ENCODE measurements at regions not wholly inside any gene's neighbourhood (a gene's known extent, or its start where the extent isn't known, plus 50 kb on each side); places are given as distances from the start of the nearest gene placed in this dataset.

DNA sequence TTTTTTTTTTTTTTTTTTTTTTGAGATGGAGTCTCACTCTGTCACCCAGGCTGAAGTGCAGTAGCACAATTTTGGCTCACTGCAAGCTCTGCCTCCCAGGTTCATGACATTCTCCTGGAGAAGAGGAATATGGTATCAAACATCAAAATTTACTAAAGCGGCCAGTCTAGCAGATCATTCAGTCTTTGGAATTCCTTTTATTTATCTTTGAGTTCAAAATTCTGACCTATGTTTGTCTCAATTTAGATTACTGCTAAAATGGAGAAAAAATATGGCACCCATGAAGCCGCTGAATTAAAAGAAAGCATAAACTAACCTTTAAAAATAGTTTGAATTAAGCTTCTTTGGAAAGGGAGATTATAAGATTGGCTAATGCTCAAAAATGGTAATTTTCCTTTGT, 64.5 kb upstream of the EGLN3 start:
- DNase-seq (ENCODE audit: low spot score), result no peak

DNA sequence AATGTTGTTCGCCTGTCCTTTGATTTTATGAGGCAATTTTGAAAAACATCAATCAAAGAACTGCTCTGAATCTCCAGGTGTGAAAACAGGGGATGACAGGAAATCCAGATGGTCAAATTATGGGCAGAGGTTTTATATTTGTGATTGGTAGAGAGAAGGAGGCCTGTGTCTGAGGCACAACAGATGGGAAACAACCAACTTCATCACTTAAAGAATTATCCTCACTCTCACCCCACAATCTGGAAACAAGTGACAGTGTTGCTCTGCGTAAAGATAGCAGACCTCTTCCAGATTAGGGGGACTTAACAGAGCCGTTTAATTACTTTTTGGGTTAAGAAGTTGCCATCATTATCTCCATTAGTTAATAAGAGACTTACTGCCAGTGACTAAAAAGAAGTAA, 64.1 kb upstream of the EGLN3 start:
- DNase-seq (ENCODE audit: low spot score), result no peak

DNA sequence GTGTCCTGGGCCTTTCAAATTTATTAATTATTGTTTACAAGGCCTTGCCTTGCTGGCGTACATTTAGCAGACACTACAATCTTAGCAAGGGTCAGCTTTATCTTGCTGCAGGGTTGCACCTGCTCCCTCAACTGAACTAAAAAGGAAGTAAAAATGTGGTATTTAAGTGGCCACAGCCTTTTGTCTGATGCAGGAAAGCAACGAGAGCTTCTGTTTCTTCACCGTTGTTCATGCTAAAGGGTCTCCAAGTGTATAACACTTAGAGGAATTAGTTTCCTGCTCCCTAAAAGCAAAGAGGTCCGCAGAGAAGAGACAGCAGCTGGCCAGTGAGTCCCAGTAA, 62.8 kb upstream of the EGLN3 start:
- no peak for DNase-seq (ENCODE audit: low spot score)

DNA sequence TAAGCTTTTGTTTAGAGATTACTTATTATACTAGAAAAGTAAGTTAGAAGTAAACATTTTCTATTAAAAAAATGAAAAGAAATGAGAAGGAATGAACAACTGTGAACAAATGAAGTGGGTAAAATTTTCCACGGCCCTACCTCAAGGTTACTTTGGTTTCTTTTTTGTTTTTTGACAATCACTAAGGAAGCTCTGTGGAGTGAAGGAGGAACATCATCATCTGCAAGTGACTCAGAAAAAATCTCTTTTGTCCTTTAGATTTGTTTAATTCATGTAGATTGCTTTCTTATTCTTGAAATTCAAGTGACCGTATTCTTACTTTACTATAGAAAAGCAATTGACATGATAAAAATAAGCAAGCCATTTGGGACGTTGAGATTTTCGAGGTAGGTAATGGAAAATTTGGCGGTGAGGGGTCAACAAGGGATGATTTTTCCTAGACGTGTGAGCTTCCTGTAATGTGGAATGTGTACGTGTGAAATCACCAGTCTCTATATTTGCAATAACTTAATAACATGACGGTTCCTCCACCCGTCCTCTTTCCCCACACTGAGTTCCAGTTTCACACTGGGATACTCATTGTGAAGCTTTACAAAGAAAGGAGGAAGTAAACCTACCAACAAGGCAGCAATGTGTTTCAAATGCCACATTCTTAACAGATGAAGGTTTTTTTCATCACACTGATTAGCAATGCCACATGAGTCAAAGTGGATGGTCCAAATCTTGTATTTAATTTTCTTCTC, 62.3 kb upstream of the EGLN3 start:
- DNase-seq (ENCODE audit: low spot score), result peak; percentile 35

DNA sequence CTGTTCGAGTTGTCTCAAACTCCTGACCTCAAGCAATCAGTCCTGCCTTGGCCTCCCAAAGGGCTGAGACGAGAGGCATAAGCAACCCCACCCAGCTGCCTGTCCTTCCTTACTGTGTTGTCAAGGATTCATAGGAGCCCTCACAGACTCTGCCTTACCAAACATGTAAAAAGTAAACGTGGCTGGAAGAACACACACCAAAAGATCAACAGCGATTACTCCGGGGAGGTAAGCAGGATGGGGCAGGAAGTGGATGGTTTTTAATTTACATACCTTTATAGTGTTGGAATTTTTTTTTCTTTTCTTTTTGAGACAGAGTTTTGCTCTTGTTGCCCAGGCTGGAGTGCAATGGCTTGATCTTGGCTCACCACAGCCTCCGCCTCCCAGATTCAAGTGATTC, 61.5 kb upstream of the EGLN3 start:
- DNase-seq (ENCODE audit: low spot score), result no peak

DNA sequence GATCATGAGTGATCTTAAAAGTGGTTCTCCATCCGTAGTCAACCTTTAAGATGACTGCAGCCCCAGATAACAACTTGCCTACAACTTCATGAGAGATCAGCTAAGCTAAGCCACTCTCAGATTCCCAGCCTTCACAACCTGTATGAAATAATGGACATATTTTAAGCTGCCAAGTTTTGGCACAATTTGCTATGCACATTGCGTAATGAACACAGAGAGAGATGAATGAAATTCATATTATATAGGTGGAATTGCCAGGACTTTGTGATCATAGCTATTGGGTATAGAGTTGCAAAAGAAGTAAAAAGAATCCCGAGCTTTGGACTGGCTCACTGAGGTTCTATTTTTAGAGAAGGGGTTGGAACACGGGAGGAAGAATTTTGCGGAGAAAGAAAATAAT, 59.1 kb upstream of the EGLN3 start:
- DNase-seq (ENCODE audit: low spot score), result no peak

DNA sequence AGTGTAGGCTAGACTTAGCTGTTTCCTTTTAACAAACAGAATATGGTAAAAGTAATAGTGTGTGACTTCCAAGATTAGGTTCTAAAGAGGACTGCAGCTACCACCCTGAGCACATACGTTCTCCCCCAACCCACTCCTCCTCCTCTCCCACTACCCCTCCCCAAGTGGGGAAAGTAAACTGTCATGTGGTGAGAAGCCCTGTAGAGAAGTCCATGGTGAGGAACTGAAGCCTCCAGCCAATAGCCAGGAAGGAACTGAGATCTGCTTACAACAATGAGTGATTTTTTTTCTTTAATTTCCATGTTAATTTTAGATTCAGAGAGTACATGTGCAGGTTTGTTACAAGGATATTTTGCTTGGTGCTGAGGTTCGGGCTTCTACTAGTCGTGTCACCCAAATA, 57.0 kb upstream of the EGLN3 start:
- no peak for DNase-seq (ENCODE audit: low spot score)

DNA sequence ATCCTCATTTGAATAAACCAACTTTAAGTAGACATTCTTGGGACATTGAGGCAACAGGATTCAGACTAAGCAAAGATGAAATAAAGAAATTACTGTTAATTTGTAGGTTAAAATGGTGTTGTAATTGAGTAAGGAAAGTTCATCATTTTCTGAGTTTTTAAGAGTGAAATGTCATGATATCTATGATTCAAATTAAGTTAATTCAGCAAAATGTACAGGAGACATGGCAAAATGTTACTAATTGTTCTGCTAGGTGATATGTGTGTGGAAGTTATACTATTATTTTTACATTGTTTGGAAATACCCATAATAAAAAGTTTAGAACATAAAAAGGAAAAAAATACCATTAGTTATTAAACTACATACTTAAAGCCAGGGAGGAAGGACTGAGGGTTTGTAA, 55.0 kb upstream of the EGLN3 start:
- DNase-seq (ENCODE audit: low spot score), result no peak

DNA sequence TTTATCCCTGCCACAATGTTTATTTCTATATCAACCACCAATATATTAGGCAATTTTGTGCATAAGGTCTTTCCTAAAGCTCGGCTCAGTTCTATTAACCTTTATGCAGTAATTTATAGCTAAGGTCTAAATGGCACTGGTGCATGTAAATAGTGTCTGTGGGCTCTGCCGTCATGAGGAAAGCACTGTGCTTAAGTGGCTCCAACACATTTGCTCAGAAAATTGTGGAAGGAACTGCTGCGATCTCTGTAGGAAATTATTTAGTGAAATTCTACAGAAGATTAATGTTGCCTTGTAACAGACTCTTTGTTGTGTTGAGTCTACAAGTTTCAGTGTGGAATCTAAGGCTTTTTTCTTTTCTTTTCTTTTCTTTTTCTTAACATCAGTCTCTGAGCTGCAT, 54.0 kb upstream of the EGLN3 start:
- no peak for DNase-seq (ENCODE audit: low spot score)

DNA sequence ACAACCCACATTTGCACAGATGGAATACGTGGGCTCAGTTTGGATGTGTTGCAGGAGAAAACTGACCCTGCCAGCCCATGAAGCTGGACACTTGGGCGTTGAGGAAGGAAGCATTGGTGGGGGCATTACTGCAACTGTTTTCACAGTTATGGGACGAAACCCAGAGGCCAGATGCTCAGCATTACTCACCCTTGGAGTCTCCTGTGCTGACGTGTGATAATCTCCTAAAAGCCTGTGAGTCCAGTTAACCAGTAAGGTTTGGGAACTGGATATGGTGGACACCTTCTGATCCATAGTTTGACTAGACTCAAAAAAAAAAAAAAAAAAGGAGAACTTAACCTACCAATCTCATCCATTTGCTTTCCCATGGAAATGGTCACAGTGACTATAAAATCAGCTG, 52.8 kb upstream of the EGLN3 start:
- DNase-seq (ENCODE audit: low spot score), result no peak

DNA sequence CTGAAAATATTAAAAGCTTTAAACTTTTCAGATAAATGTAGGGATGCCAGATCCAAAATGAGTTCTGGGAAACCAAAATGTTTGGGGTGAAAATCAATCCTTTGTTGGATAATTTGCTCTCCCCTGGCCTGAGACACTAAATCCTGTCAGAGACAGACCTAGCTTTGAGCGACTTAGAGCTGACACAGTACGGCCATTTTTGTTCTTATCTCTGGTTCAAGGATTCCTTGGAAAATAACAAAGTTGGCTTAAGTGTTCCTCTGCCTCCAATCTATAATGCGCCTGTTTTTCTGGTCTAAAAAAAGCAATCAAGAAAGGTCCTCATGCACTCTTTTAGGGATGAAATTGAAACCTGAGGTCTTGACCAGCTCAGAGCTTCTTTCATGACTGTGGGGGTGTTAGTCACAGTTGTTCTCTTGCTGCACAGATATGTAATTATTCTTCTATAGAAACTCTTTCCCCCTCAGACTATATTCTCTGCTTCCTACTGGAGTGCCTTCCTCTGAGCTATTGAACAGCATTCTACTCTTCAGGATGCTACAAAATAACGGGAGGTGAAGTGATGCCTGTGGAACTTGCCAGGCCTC, 52.3 kb upstream of the EGLN3 start:
- DNase-seq (ENCODE audit: low spot score), result no peak

All from globus pallidus (tissue), 1 donor.